ENCODE measurements at regions not wholly inside any gene's neighbourhood (a gene's known extent, or its start where the extent isn't known, plus 50 kb on each side); places are given as distances from the start of the nearest gene placed in this dataset.

DNA sequence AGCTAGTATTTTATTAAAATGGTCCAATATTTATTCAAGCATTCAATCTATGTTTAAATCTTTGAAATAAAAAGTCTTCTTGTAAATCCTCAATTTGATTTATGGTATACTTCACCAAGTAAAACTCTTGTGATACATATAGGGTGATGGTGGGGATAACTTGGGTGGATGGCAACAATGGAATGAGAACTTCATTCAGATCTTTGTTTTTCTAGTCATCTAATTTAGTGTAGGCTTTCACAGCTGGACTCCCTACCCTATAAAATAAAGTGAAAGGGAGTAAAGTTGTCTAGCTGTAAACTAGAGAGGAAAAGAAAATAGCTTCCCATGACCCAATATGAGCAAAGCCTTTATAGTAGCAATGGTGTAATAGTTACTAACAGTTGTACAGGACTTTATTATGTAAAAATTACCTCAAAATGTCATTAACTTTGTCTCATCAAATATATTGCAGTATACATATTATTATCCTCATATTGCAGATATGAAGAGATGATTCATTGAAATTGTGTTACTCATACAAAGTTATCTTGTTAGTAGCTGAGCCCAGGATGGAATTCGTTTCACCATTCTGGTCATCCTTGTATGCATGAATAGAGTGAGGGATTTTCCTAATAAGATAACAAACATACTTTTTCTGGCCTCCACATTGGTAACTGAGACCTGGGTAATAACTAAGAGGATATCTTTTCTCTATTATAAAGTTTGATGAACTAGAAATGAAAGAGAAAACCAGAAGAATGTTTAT lies 1377.7 kb upstream of the ADGRL4 start:
- H3K27ac ChIP-seq (ENCODE audit: low read depth, low read length, poor library complexity, severe bottlenecking) = no peak overlapping the region
- no peak overlapping the region for H3K4me3 ChIP-seq (ENCODE audit: low read depth, low read length, poor library complexity, severe bottlenecking)
- no peaks in the 10 kb centered on the region for H3K4me1 ChIP-seq (ENCODE audit: insufficient read depth, low read length, severe bottlenecking)
- no peaks in the 10 kb centered on the region for H3K9me3 ChIP-seq (ENCODE audit: low read length)
- H3K9ac ChIP-seq (ENCODE audit: low read length) = no peak overlapping the region
- H3F3A ChIP-seq (ENCODE audit: insufficient read depth, low read length) = no peaks in the 10 kb centered on the region
- TF ChIP-seq, protein P1, sequence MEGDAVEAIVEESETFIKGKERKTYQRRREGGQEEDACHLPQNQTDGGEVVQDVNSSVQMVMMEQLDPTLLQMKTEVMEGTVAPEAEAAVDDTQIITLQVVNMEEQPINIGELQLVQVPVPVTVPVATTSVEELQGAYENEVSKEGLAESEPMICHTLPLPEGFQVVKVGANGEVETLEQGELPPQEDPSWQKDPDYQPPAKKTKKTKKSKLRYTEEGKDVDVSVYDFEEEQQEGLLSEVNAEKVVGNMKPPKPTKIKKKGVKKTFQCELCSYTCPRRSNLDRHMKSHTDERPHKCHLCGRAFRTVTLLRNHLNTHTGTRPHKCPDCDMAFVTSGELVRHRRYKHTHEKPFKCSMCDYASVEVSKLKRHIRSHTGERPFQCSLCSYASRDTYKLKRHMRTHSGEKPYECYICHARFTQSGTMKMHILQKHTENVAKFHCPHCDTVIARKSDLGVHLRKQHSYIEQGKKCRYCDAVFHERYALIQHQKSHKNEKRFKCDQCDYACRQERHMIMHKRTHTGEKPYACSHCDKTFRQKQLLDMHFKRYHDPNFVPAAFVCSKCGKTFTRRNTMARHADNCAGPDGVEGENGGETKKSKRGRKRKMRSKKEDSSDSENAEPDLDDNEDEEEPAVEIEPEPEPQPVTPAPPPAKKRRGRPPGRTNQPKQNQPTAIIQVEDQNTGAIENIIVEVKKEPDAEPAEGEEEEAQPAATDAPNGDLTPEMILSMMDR (IDR thresholded peaks at IDR 0.05; ENCODE audit: low read length) = no peak
- TF ChIP-seq EZH2 (IDR thresholded peaks at IDR 0.05; ENCODE audit: borderline replicate concordance, low read length) = no peak
- no peak overlapping the region for H2AFZ ChIP-seq (ENCODE audit: low read length)
- no peaks in the 10 kb centered on the region for H3K27me3 ChIP-seq (ENCODE audit: insufficient read depth, low read length)
- H4K20me1 ChIP-seq (ENCODE audit: insufficient read depth, low read length) = no peaks in the 10 kb centered on the region
- H3K9me2 ChIP-seq (ENCODE audit: low read depth, low read length) = no peaks in the 10 kb centered on the region
- H3K4me2 ChIP-seq (ENCODE audit: low read length) = no peak overlapping the region
- no peaks in the 10 kb centered on the region for H3K36me3 ChIP-seq (ENCODE audit: insufficient read depth, low read length)
- H3K79me2 ChIP-seq (ENCODE audit: insufficient read depth, low read length) = no peaks in the 10 kb centered on the region

DNA sequence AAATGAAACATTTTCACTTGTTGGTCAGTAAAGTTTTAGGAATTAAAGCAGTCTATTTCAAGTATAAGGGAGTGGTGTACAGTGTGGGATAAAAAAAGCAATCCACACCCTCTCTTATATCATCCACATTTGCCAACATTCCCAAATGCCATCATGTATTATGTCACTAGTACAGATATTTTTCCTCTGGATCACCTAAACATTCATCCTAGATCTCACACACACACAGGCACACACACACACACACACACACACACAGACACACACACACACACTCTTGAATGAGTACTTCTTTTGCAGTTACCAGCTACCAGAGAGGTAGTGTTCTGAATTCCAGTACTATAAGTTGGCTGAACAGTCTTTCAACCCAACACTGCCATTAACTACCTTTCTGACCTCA lies 1369.1 kb upstream of the ADGRL4 start:
- Histone ChIP-seq H3K9me3 (ENCODE audit: low read length) (no peaks in the 10 kb centered on the region), H3K79me2 (ENCODE audit: insufficient read depth, low read length) (no peaks in the 10 kb centered on the region), H3K9ac (ENCODE audit: low read length) (no peak overlapping the region), H3F3A (ENCODE audit: insufficient read depth, low read length) (no peaks in the 10 kb centered on the region), H3K27ac (ENCODE audit: low read depth, low read length, poor library complexity, severe bottlenecking) (no peak overlapping the region), H3K9me2 (ENCODE audit: low read depth, low read length) (no peaks in the 10 kb centered on the region), H4K20me1 (ENCODE audit: insufficient read depth, low read length) (no peaks in the 10 kb centered on the region), H3K27me3 (ENCODE audit: insufficient read depth, low read length) (no peaks in the 10 kb centered on the region), H3K4me3 (ENCODE audit: low read depth, low read length, poor library complexity, severe bottlenecking) (no peak overlapping the region), H3K36me3 (ENCODE audit: insufficient read depth, low read length) (no peaks in the 10 kb centered on the region), H3K4me1 (ENCODE audit: insufficient read depth, low read length, severe bottlenecking) (no peaks in the 10 kb centered on the region), H3K4me2 (ENCODE audit: low read length) (no peak overlapping the region), H2AFZ (ENCODE audit: low read length) (no peak overlapping the region)
- no peak for TF ChIP-seq EZH2 (IDR thresholded peaks at IDR 0.05; ENCODE audit: borderline replicate concordance, low read length)
- TF ChIP-seq, protein P1 (IDR thresholded peaks at IDR 0.05; ENCODE audit: low read length) = no peak

DNA sequence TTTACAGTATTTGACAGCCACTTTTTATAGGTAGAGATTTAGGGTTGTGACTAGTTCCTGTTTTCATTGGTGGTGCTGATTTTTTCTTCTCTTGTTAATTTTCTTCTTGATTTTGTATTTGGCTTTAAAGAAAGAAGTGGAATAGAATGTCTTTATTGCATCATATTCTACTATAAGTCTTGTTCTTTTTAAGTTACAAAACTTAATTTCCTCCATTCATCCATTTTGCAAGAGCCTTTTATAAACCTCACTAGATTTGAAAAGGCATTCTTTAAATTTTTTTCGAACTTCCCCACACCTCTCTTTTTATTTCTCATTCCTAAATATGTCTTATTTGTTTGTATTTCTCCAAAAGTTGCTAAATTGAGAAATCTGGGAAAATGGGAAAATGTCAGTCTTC lies 1368.6 kb upstream of the ADGRL4 start:
- no peak overlapping the region for H3K4me2 ChIP-seq (ENCODE audit: low read length)
- no peaks in the 10 kb centered on the region for H3K4me1 ChIP-seq (ENCODE audit: insufficient read depth, low read length, severe bottlenecking)
- no peaks in the 10 kb centered on the region for H3K9me3 ChIP-seq (ENCODE audit: low read length)
- no peak overlapping the region for H3K4me3 ChIP-seq (ENCODE audit: low read depth, low read length, poor library complexity, severe bottlenecking)
- H3F3A ChIP-seq (ENCODE audit: insufficient read depth, low read length) = no peaks in the 10 kb centered on the region
- no peak overlapping the region for H2AFZ ChIP-seq (ENCODE audit: low read length)
- H3K79me2 ChIP-seq (ENCODE audit: insufficient read depth, low read length) = no peaks in the 10 kb centered on the region
- no peaks in the 10 kb centered on the region for H3K27me3 ChIP-seq (ENCODE audit: insufficient read depth, low read length)
- H3K36me3 ChIP-seq (ENCODE audit: insufficient read depth, low read length) = no peaks in the 10 kb centered on the region
- no peaks in the 10 kb centered on the region for H4K20me1 ChIP-seq (ENCODE audit: insufficient read depth, low read length)
- no peaks in the 10 kb centered on the region for H3K9me2 ChIP-seq (ENCODE audit: low read depth, low read length)
- no peak overlapping the region for H3K9ac ChIP-seq (ENCODE audit: low read length)
- no peak overlapping the region for H3K27ac ChIP-seq (ENCODE audit: low read depth, low read length, poor library complexity, severe bottlenecking)
- no peak for TF ChIP-seq EZH2 (IDR thresholded peaks at IDR 0.05; ENCODE audit: borderline replicate concordance, low read length)
- TF ChIP-seq, protein P1 (IDR thresholded peaks at IDR 0.05; ENCODE audit: low read length) = no peak
